ENCODE measurements at regions not wholly inside any gene's neighbourhood (a gene's known extent, or its start where the extent isn't known, plus 50 kb on each side); places are given as distances from the start of the nearest gene placed in this dataset.

DNA sequence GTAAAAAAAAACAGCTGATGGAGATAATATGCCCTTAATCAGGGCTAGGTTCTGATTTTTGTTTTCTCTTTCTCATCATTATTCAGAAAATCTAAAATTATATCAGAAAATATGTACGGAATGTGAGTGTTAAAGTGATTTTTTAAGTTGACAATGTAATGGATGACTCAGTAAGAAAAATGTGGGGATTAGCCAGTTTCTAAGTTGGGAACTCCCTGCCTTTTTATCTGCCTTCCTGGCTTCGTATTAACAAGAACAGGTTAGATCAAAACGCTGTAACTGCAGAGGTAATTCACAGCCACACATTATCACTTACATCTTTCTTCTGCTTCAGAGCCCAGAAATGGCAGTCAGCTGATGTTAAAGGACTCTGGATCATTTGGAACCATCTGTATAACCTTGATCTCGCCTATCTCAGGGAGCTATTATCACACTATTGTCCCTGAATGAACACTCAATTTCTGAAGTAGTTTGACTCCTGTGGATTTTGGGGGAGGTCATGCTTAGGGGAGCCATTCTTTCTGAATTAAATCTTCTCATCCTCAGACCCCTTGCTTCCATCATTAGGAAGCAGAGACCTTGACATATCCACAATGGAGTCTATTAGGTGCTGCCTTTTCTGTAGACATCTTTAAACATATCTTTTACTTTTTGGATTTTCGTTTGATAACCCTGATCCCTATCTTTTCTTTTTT is 135.7 kb upstream of the SLC16A7 start:
- H3K4me1 ChIP-seq (ENCODE audit: control insufficient read depth in 2 of 2, insufficient read depth in 2 of 2, low read length in 2 of 2) = no peaks in the 10 kb centered on the region
- 91% methylated on average over 5 of the region's 5 CpGs for WGBS
- no peak for DNase-seq (ENCODE audit: low read depth in 6 of 9, low spot score in 9 of 9)
- H3K27ac ChIP-seq (ENCODE audit: low read depth in 1 of 2, low read length in 1 of 2) = no peak overlapping the region
- no peaks in the 10 kb centered on the region for H3K27me3 ChIP-seq (ENCODE audit: control insufficient read depth in 2 of 2, insufficient read depth in 1 of 2, low read length in 1 of 2)
- no peaks in the 10 kb centered on the region for H3K9me3 ChIP-seq (ENCODE audit: control insufficient read depth in 2 of 2, insufficient read depth in 1 of 2, low read length in 1 of 2)
- no peaks in the 10 kb centered on the region for H3K36me3 ChIP-seq (ENCODE audit: control insufficient read depth in 2 of 2, insufficient read depth in 2 of 2, low read length in 1 of 2)
- H3K4me3 ChIP-seq (ENCODE audit: low read length in 2 of 2) = no peak overlapping the region

GRCh38 chr12:59453475-59453874 is 142.4 kb upstream of the SLC16A7 start:
- H3K27me3 ChIP-seq (ENCODE audit: control insufficient read depth in 2 of 2, insufficient read depth in 1 of 2, low read length in 1 of 2) = no peaks in the 10 kb centered on the region
- DNase-seq (ENCODE audit: low read depth in 6 of 9, low spot score in 9 of 9) = no peak
- no peak overlapping the region for H3K27ac ChIP-seq (ENCODE audit: low read depth in 1 of 2, low read length in 1 of 2)

GRCh38 chr12:59452746-59453145 is 143.1 kb upstream of the SLC16A7 start:
- H3K27ac ChIP-seq (ENCODE audit: low read depth in 1 of 2, low read length in 1 of 2) = no peak overlapping the region
- no peaks in the 10 kb centered on the region for H3K9me3 ChIP-seq (ENCODE audit: control insufficient read depth in 2 of 2, insufficient read depth in 1 of 2, low read length in 1 of 2)
- no peaks in the 10 kb centered on the region for H3K4me1 ChIP-seq (ENCODE audit: control insufficient read depth in 2 of 2, insufficient read depth in 2 of 2, low read length in 2 of 2)
- no peak overlapping the region for H3K4me3 ChIP-seq (ENCODE audit: low read length in 2 of 2)
- WGBS = 96% methylated on average over 2 of the region's 2 CpGs
- H3K36me3 ChIP-seq (ENCODE audit: control insufficient read depth in 2 of 2, insufficient read depth in 2 of 2, low read length in 1 of 2) = no peaks in the 10 kb centered on the region
- no peak for DNase-seq (ENCODE audit: low read depth in 6 of 9, low spot score in 9 of 9)
- H3K27me3 ChIP-seq (ENCODE audit: control insufficient read depth in 2 of 2, insufficient read depth in 1 of 2, low read length in 1 of 2) = no peaks in the 10 kb centered on the region

More at GRCh38 chr12:59453475-59453874, 142.4 kb upstream of the SLC16A7 start:
- Histone ChIP-seq H3K4me1 (ENCODE audit: control insufficient read depth in 2 of 2, insufficient read depth in 2 of 2, low read length in 2 of 2) (no peaks in the 10 kb centered on the region), H3K4me3 (ENCODE audit: low read length in 2 of 2) (no peak overlapping the region), H3K9me3 (ENCODE audit: control insufficient read depth in 2 of 2, insufficient read depth in 1 of 2, low read length in 1 of 2) (no peaks in the 10 kb centered on the region), H3K36me3 (ENCODE audit: control insufficient read depth in 2 of 2, insufficient read depth in 2 of 2, low read length in 1 of 2) (no peaks in the 10 kb centered on the region)

DNA sequence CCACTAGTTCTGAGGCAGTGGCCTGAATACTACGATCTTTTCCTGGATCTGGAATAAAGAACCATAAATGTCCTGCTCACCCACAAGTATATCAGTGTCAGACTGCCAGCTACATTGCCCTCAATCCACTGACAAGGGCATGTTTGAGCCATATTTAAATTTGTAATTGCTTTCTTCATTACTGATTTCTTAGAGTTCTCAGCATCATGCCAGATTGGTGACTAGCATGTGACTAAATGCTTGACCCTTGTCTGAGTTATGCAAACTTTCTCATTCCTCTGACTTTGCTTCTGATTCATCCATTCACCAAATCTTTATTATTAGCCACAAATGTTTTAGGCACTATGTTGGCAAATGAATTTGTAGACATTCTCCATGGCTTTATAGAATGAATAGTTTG is 143.6 kb upstream of the SLC16A7 start:
- no peak overlapping the region for H3K27ac ChIP-seq (ENCODE audit: low read depth in 1 of 2, low read length in 1 of 2)
- no peaks in the 10 kb centered on the region for H3K9me3 ChIP-seq (ENCODE audit: control insufficient read depth in 2 of 2, insufficient read depth in 1 of 2, low read length in 1 of 2)
- no peak for DNase-seq (ENCODE audit: low read depth in 6 of 9, low spot score in 9 of 9)
- H3K36me3 ChIP-seq (ENCODE audit: control insufficient read depth in 2 of 2, insufficient read depth in 2 of 2, low read length in 1 of 2) = no peaks in the 10 kb centered on the region
- H3K27me3 ChIP-seq (ENCODE audit: control insufficient read depth in 2 of 2, insufficient read depth in 1 of 2, low read length in 1 of 2) = no peaks in the 10 kb centered on the region
- no peak overlapping the region for H3K4me3 ChIP-seq (ENCODE audit: low read length in 2 of 2)
- H3K4me1 ChIP-seq (ENCODE audit: control insufficient read depth in 2 of 2, insufficient read depth in 2 of 2, low read length in 2 of 2) = no peaks in the 10 kb centered on the region
- 98% methylated on average over 1 of the region's 1 CpG for WGBS

DNA sequence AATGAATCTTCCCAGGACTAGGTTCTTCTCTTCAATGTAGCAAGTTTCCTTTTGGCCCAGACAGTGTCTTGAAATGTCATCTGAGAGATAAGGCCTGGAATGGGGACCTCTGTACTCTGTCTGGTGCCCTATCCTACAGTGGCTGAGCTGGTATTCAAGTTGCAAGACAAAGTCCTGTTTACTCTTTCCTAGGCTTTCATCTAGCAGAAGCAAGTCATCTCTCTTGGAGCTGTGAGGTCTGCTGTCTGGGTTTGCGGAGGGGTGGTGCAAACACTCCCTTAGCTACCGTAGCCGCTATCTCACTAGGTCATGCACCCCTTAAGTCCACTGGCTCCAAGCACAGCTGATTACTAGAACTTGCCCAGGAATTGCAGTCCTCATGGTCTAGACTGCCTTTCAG is 149.7 kb upstream of the SLC16A7 start:
- no peak overlapping the region for H3K4me3 ChIP-seq (ENCODE audit: low read length in 2 of 2)
- DNase-seq (ENCODE audit: low read depth in 6 of 9, low spot score in 9 of 9) = no peak
- H3K27ac ChIP-seq (ENCODE audit: low read depth in 1 of 2, low read length in 1 of 2) = no peak overlapping the region
- no peaks in the 10 kb centered on the region for H3K4me1 ChIP-seq (ENCODE audit: control insufficient read depth in 2 of 2, insufficient read depth in 2 of 2, low read length in 2 of 2)
- H3K36me3 ChIP-seq (ENCODE audit: control insufficient read depth in 2 of 2, insufficient read depth in 2 of 2, low read length in 1 of 2) = no peaks in the 10 kb centered on the region
- 98% methylated on average over 3 of the region's 3 CpGs for WGBS
- H3K9me3 ChIP-seq (ENCODE audit: control insufficient read depth in 2 of 2, insufficient read depth in 1 of 2, low read length in 1 of 2) = no peaks in the 10 kb centered on the region
- H3K27me3 ChIP-seq (ENCODE audit: control insufficient read depth in 2 of 2, insufficient read depth in 1 of 2, low read length in 1 of 2) = no peaks in the 10 kb centered on the region

DNA sequence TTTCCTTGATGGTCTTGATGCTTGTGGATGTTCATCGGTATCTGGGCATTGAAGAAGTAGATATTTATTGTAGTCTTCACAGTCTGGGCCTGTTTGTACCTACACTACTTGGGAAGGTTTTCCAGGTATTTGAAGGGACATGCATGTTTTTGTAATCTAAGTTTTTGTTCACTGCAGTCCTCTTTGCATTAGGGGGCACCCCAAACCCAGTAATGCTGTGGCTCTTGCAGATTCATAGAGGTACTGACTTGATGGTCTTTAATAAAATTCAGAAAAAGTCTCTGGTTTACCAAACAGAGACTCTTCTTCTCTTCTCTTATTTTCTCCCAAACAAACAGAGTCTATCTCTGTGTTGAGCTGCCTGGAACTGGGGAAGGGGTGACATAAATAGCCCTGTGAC is 150.9 kb upstream of the SLC16A7 start:
- Histone ChIP-seq H3K27me3 (ENCODE audit: control insufficient read depth in 2 of 2, insufficient read depth in 1 of 2, low read length in 1 of 2) (no peaks in the 10 kb centered on the region), H3K27ac (ENCODE audit: low read depth in 1 of 2, low read length in 1 of 2) (no peak overlapping the region), H3K4me1 (ENCODE audit: control insufficient read depth in 2 of 2, insufficient read depth in 2 of 2, low read length in 2 of 2) (no peaks in the 10 kb centered on the region), H3K36me3 (ENCODE audit: control insufficient read depth in 2 of 2, insufficient read depth in 2 of 2, low read length in 1 of 2) (no peaks in the 10 kb centered on the region), H3K9me3 (ENCODE audit: control insufficient read depth in 2 of 2, insufficient read depth in 1 of 2, low read length in 1 of 2) (no peaks in the 10 kb centered on the region), H3K4me3 (ENCODE audit: low read length in 2 of 2) (no peak overlapping the region)
- WGBS = 97% methylated on average over 1 of the region's 1 CpG
- DNase-seq (ENCODE audit: low read depth in 6 of 9, low spot score in 9 of 9) = peak in 2 of 9 donors; percentile 5 to 22

DNA sequence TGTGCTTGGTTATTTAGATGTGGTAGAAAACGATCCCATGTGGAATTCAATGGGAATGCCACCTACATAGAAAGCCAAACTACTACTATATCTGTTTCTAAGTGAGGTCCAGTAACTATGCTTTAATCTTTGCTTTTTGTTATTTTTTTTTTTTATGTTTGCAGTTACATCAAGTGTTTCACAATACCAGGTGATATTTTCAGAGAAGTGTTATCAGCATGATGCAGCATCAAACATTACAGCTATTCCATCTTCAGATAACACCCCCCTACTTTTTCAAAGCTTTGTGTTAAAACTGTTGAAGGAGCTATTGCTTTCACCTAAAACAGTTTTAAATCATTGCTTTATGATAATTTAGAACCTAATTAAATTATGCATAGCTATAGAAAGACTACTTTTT is 163.8 kb upstream of the SLC16A7 start:
- no peak for DNase-seq (ENCODE audit: low read depth in 6 of 9, low spot score in 9 of 9)
- H3K4me1 ChIP-seq (ENCODE audit: control insufficient read depth in 2 of 2, insufficient read depth in 2 of 2, low read length in 2 of 2) = no peaks in the 10 kb centered on the region
- no peaks in the 10 kb centered on the region for H3K27me3 ChIP-seq (ENCODE audit: control insufficient read depth in 2 of 2, insufficient read depth in 1 of 2, low read length in 1 of 2)
- WGBS = 85% methylated on average over 1 of the region's 1 CpG
- H3K27ac ChIP-seq (ENCODE audit: low read depth in 1 of 2, low read length in 1 of 2) = no peak overlapping the region
- H3K36me3 ChIP-seq (ENCODE audit: control insufficient read depth in 2 of 2, insufficient read depth in 2 of 2, low read length in 1 of 2) = no peaks in the 10 kb centered on the region
- no peaks in the 10 kb centered on the region for H3K9me3 ChIP-seq (ENCODE audit: control insufficient read depth in 2 of 2, insufficient read depth in 1 of 2, low read length in 1 of 2)
- no peak overlapping the region for H3K4me3 ChIP-seq (ENCODE audit: low read length in 2 of 2)

GRCh38 chr12:59431266-59431665 is 164.6 kb upstream of the SLC16A7 start:
- no peak overlapping the region for H3K4me3 ChIP-seq (ENCODE audit: low read length in 2 of 2)
- no peaks in the 10 kb centered on the region for H3K36me3 ChIP-seq (ENCODE audit: control insufficient read depth in 2 of 2, insufficient read depth in 2 of 2, low read length in 1 of 2)
- no peak overlapping the region for H3K27ac ChIP-seq (ENCODE audit: low read depth in 1 of 2, low read length in 1 of 2)
- peak in 1 of 9 donors; percentile 7 for DNase-seq (ENCODE audit: low read depth in 6 of 9, low spot score in 9 of 9)
- WGBS = 88% methylated on average over 4 of the region's 4 CpGs
- no peaks in the 10 kb centered on the region for H3K9me3 ChIP-seq (ENCODE audit: control insufficient read depth in 2 of 2, insufficient read depth in 1 of 2, low read length in 1 of 2)
- no peaks in the 10 kb centered on the region for H3K4me1 ChIP-seq (ENCODE audit: control insufficient read depth in 2 of 2, insufficient read depth in 2 of 2, low read length in 2 of 2)
- H3K27me3 ChIP-seq (ENCODE audit: control insufficient read depth in 2 of 2, insufficient read depth in 1 of 2, low read length in 1 of 2) = no peaks in the 10 kb centered on the region

DNA sequence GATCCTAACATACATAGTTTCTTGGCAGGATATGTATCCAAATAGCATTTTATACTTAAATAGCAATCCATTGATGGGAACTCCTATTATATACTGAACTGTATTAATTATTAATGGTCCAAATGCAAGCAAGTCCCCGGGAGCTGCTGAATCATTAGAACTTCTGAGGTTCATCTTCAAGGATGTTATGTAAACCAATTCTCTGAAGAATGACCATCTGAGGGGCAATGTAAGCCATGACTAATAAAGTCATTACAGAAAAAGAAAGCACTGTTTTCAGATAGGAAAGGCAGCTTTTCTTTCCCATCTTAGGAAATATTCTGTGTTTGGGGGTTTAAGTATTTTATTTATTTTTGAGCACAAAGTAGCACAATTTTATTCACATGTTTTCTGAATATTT is 166.1 kb upstream of the SLC16A7 start:
- no peak for DNase-seq (ENCODE audit: low read depth in 6 of 9, low spot score in 9 of 9)
- Histone ChIP-seq H3K9me3 (ENCODE audit: control insufficient read depth in 2 of 2, insufficient read depth in 1 of 2, low read length in 1 of 2) (no peaks in the 10 kb centered on the region), H3K27ac (ENCODE audit: low read depth in 1 of 2, low read length in 1 of 2) (no peak overlapping the region), H3K4me3 (ENCODE audit: low read length in 2 of 2) (no peak overlapping the region), H3K4me1 (ENCODE audit: control insufficient read depth in 2 of 2, insufficient read depth in 2 of 2, low read length in 2 of 2) (no peaks in the 10 kb centered on the region), H3K36me3 (ENCODE audit: control insufficient read depth in 2 of 2, insufficient read depth in 2 of 2, low read length in 1 of 2) (no peaks in the 10 kb centered on the region), H3K27me3 (ENCODE audit: control insufficient read depth in 2 of 2, insufficient read depth in 1 of 2, low read length in 1 of 2) (no peaks in the 10 kb centered on the region)
- WGBS = 93% methylated on average over 1 of the region's 1 CpG

All from thymus (tissue), 11 donors.